GM21723 (cell line): ENCODE measurements at regions not wholly inside any gene's neighbourhood (a gene's known extent, or its start where the extent isn't known, plus 50 kb on each side); places are given as distances from the start of the nearest gene placed in this dataset.
"Not testable (repeated sequence)": the region's sequence is repeated elsewhere in the genome, so short reads cannot be mapped to it uniquely, and the experiment has no call there.

Source experiments
- ATAC-seq: cut with Tn5 transposase; IDR thresholded peaks from one replicate; pipeline ENCODE4 v1.9.1; 2021; ENCODE audit warnings: mild to moderate bottlenecking, moderate library complexity; ENCODE audit not compliant: unreplicated experiment

- ATAC-seq: no peak
Measured at GRCh38 chr5:101404531-101404930, 501.4 kb upstream of the ST8SIA4 start.

GRCh38 chr5:101393795-101394450, 490.8 kb upstream of the ST8SIA4 start:
- no peak for ATAC-seq

- peak; percentile 64 for ATAC-seq
Measured at GRCh38 chr5:101390151-101390908, 487.2 kb upstream of the ST8SIA4 start.

- ATAC-seq: no peak
Measured at GRCh38 chr5:101385276-101385675, 482.2 kb upstream of the ST8SIA4 start.

- no peak for ATAC-seq
Measured at GRCh38 chr5:101370181-101370580, 467.1 kb upstream of the ST8SIA4 start.

- no peak for ATAC-seq
Measured at GRCh38 chr5:101364469-101364868, 461.4 kb upstream of the ST8SIA4 start.

- ATAC-seq: no peak
Measured at GRCh38 chr5:101362067-101362466, 459.0 kb upstream of the ST8SIA4 start.

GRCh38 chr5:101346906-101347305, 443.8 kb upstream of the ST8SIA4 start:
- ATAC-seq: no peak

GRCh38 chr5:101346447-101346846, 443.4 kb upstream of the ST8SIA4 start:
- ATAC-seq: no peak

- no peak for ATAC-seq
Measured at GRCh38 chr5:101338226-101338625, 435.1 kb upstream of the ST8SIA4 start.

GRCh38 chr5:101327816-101328215, 424.7 kb upstream of the ST8SIA4 start:
- ATAC-seq: no peak

- no peak for ATAC-seq
Measured at GRCh38 chr5:101326766-101327165, 423.7 kb upstream of the ST8SIA4 start.

GRCh38 chr5:101316401-101316800, 413.3 kb upstream of the ST8SIA4 start:
- not testable (repeated sequence) for ATAC-seq

- ATAC-seq: no peak
Measured at GRCh38 chr5:101306391-101307137, 403.5 kb upstream of the ST8SIA4 start.

GRCh38 chr5:101296477-101296876, 393.4 kb upstream of the ST8SIA4 start:
- ATAC-seq: no peak

- no peak for ATAC-seq
Measured at GRCh38 chr5:101292199-101292598, 389.1 kb upstream of the ST8SIA4 start.

GRCh38 chr5:101290761-101291160, 387.7 kb upstream of the ST8SIA4 start:
- ATAC-seq: not testable (repeated sequence)

- no peak for ATAC-seq
Measured at GRCh38 chr5:101288633-101289032, 385.6 kb upstream of the ST8SIA4 start.

GRCh38 chr5:101284736-101285375, 381.8 kb upstream of the ST8SIA4 start:
- no peak for ATAC-seq

- not testable (repeated sequence) for ATAC-seq
Measured at GRCh38 chr5:101283938-101284337, 380.9 kb upstream of the ST8SIA4 start.

- ATAC-seq: no peak
Measured at GRCh38 chr5:101278917-101279316, 375.8 kb upstream of the ST8SIA4 start.
